ENCODE measurements at regions not wholly inside any gene's neighbourhood (a gene's known extent, or its start where the extent isn't known, plus 50 kb on each side); places are given as distances from the start of the nearest gene placed in this dataset.

GRCh38 chr6:71420693-71421328 lies 132.2 kb downstream of the OGFRL1 start:
- H4K20me1 ChIP-seq (ENCODE audit: insufficient read depth, low read length): no peaks in the 10 kb centered on the region
- peaks cover 59 to 82% of the 10 kb centered on the region in 2 donors for H3K27me3 ChIP-seq (ENCODE audit: control insufficient read depth in 2 of 2, insufficient read depth in 2 of 2, low read length in 2 of 2)
- no peak overlapping the region for H3K27ac ChIP-seq (ENCODE audit: low read depth in 1 of 2, low read length in 2 of 2)
- Mint-ChIP-seq H3K4me1 (peaks cover 7% of the 10 kb centered on the region), H3K9me3 (peaks cover 2 to 17% (median 14%) of the 10 kb centered on the region in 7 donors), H3K27me3 (ENCODE audit: low read depth in 3 of 3) (peaks cover 57 to 78% (median 57%) of the 10 kb centered on the region in 3 donors), H3K36me3 (peaks cover 3 to 7% of the 10 kb centered on the region in 2 donors), H3K27ac (no peak overlapping the region), H3K4me3 (peak overlapping the region; percentile 72 to 87)
- intact Hi-C loops (cut with micrococcal nuclease): no loop called here
- peak; percentile 1 to 32 (median 18) for DNase-seq
- peak overlapping the region; percentile 70 for H2AFZ ChIP-seq (ENCODE audit: insufficient read depth, low read depth, low read length, poor library complexity, severe bottlenecking)
- H3K36me3 ChIP-seq (replicated peaks in 1 of 2; ENCODE audit: control insufficient read depth in 1 of 2, insufficient read depth in 2 of 2, low read length in 2 of 2): no peaks in the 10 kb centered on the region
- WGBS (ENCODE audit: insufficient coverage): 4% methylated on average over 41 of the region's 46 CpGs
- H3K9ac ChIP-seq (ENCODE audit: insufficient read depth, low read length, poor library complexity, severe bottlenecking): peak overlapping the region; percentile 16
- H3K79me2 ChIP-seq (ENCODE audit: insufficient read depth, low read length): no peaks in the 10 kb centered on the region
- H3K9me3 ChIP-seq (replicated peaks in 1 of 2; ENCODE audit: control insufficient read depth in 1 of 2, insufficient read depth in 1 of 2, low read length in 2 of 2): peaks cover 5 to 27% of the 10 kb centered on the region in 2 donors
- peak overlapping the region; percentile 80 for H3K4me2 ChIP-seq (replicated peaks; ENCODE audit: extremely low read depth, low read length, poor library complexity, severe bottlenecking)
- TF ChIP-seq CTCF (IDR thresholded peaks at IDR 0.05): no peak
- peak overlapping the region; percentile 21 to 74 (median 39) for H3K4me3 ChIP-seq (replicated peaks in 1 of 3; ENCODE audit: low read depth in 2 of 3, low read length in 3 of 3)
- H3K4me1 ChIP-seq (ENCODE audit: control insufficient read depth in 1 of 2, insufficient read depth in 2 of 2, low read length in 2 of 2): peaks cover 6 to 13% of the 10 kb centered on the region in 2 donors

- no peaks in the 10 kb centered on the region for H3K79me2 ChIP-seq (ENCODE audit: insufficient read depth, low read length)
- peaks cover 5 to 27% of the 10 kb centered on the region in 2 donors for H3K9me3 ChIP-seq (replicated peaks in 1 of 2; ENCODE audit: control insufficient read depth in 1 of 2, insufficient read depth in 1 of 2, low read length in 2 of 2)
- no peaks in the 10 kb centered on the region for H3K36me3 ChIP-seq (replicated peaks in 1 of 2; ENCODE audit: control insufficient read depth in 1 of 2, insufficient read depth in 2 of 2, low read length in 2 of 2)
- H3K4me2 ChIP-seq (replicated peaks; ENCODE audit: extremely low read depth, low read length, poor library complexity, severe bottlenecking): no peak overlapping the region
- H3K27me3 Mint-ChIP-seq (ENCODE audit: low read depth in 3 of 3): peaks cover 55 to 80% (median 59%) of the 10 kb centered on the region in 3 donors
- peak overlapping the region in 1 of 2 donors; percentile 1 for H3K4me3 Mint-ChIP-seq
- peaks cover 56 to 80% of the 10 kb centered on the region in 2 donors for H3K27me3 ChIP-seq (ENCODE audit: control insufficient read depth in 2 of 2, insufficient read depth in 2 of 2, low read length in 2 of 2)
- no peak for TF ChIP-seq CTCF (IDR thresholded peaks at IDR 0.05)
- intact Hi-C loops (cut with micrococcal nuclease): no loop called here
- H3K4me3 ChIP-seq (replicated peaks in 1 of 3; ENCODE audit: low read depth in 2 of 3, low read length in 3 of 3): no peak overlapping the region
- no peak overlapping the region for H3K9ac ChIP-seq (ENCODE audit: insufficient read depth, low read length, poor library complexity, severe bottlenecking)
- no peak for DNase-seq
- H4K20me1 ChIP-seq (ENCODE audit: insufficient read depth, low read length): no peaks in the 10 kb centered on the region
- peaks cover 3 to 7% of the 10 kb centered on the region in 2 donors for H3K36me3 Mint-ChIP-seq
- H3K4me1 Mint-ChIP-seq: peaks cover 7% of the 10 kb centered on the region
- H3K27ac ChIP-seq (ENCODE audit: low read depth in 1 of 2, low read length in 2 of 2): no peak overlapping the region
- H2AFZ ChIP-seq (ENCODE audit: insufficient read depth, low read depth, low read length, poor library complexity, severe bottlenecking): no peak overlapping the region
- no peak overlapping the region for H3K27ac Mint-ChIP-seq
- H3K4me1 ChIP-seq (ENCODE audit: control insufficient read depth in 1 of 2, insufficient read depth in 2 of 2, low read length in 2 of 2): peaks cover 6 to 13% of the 10 kb centered on the region in 2 donors
- WGBS (ENCODE audit: insufficient coverage): no CpG with 5 or more reads among the region's 4 CpGs
- peaks cover 2 to 17% (median 14%) of the 10 kb centered on the region in 7 donors for H3K9me3 Mint-ChIP-seq
Measured at GRCh38 chr6:71421611-71422010, 133.0 kb downstream of the OGFRL1 start.

Data from CD14-positive monocyte (primary cell).